HG02870 (cell line): ENCODE measurements at regions not wholly inside any gene's neighbourhood (a gene's known extent, or its start where the extent isn't known, plus 50 kb on each side); places are given as distances from the start of the nearest gene placed in this dataset.
"Not testable (repeated sequence)": the region's sequence is repeated elsewhere in the genome, so short reads cannot be mapped to it uniquely, and the experiment has no call there.

Source experiments
- ATAC-seq: cut with Tn5 transposase; IDR thresholded peaks from one replicate; pipeline ENCODE4 v1.9.1; 2021; ENCODE audit warnings: mild to moderate bottlenecking, moderate library complexity; ENCODE audit not compliant: unreplicated experiment

DNA sequence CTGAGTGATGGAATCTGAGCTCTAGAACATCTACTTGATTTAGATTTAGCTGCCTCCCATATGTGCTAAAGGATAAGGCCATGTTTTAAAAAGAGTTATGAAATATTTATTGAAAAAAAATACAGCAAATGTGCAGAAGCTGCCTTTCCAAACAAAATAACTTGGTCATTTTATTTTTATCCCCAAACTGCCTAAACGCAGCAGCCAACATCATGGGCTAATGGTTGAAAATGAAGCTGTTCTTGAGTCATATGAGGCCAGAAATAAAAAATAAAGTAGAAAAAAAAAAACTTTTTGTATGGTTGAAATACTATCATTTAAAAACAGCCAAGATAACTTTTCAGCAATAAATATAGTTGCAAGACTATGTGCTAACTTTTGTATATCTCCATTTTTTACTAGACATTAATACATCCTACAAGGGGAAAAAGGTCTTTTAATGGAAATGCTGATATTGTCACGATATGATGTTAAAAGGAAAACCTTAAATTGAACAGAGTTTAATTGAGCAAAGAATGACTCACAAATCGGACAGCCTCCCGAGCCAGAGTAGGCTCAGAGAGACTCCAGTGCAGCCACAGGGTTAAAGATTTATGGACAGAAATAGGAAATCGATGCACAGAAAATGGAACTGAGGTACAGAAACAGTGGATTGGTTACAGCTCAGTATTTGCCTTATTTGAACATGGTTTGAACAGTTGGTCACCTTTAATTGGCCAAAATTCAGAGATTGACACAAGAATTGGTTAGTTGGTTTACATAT lies 305.8 kb downstream of the MDFIC start:
- ATAC-seq: no peak

DNA sequence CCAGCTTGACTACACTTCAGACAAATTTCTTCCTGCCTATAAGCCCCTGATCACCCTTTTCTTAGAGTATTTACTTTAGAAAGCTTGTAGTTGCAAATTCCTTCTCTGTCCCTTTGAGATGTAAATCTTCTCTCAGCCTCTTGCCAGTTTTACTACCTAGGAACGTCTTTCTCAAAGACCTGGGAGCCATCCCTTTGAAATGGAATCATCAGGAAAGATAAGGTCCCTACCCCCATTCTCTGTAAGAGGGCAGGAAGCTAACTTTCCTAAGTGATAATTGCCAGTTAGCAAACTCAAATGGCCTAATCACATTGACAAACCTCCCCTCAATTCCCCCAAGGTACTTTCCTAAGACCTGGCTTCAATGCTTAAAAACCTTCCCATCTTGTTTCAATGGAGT lies 304.5 kb downstream of the MDFIC start:
- ATAC-seq: no peak

DNA sequence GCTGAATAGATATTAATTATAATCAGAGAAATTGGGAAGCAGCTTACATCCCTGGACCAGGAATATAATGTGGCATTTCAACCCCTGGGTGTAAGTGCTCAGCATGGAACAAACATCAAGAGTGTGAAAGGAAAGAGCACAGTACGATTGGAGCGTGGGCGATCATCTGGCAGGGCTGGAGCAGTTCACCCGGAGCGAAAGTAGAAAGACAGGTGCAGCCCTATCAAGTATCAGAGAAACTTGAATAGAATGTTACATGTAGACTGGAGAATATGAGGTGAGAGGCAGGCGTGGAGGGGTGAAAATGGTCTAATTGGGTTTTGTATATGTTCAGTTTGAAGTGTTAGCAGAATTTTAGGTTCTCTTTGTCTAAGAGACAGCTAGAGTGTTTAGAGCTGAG lies 303.0 kb downstream of the MDFIC start:
- ATAC-seq: no peak

DNA sequence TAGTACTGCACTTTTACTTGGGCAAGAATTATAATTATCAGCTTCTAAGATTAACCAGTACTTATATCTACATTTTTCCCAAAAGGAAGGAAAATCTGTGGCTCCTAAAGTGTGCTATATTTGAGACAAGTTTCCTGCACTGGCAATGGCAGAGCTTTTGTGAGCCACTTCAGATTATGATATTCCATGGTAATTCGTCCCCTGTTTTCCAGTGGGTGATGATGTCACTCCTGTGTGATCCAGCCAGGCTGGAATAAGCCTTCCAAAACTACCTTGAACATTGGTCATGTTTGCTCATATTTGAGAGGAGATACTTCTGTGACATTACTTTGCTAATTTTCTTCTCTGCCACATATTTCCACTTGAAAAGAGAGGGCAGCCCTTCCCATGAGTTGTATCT lies 302.1 kb downstream of the MDFIC start:
- ATAC-seq: no peak

DNA sequence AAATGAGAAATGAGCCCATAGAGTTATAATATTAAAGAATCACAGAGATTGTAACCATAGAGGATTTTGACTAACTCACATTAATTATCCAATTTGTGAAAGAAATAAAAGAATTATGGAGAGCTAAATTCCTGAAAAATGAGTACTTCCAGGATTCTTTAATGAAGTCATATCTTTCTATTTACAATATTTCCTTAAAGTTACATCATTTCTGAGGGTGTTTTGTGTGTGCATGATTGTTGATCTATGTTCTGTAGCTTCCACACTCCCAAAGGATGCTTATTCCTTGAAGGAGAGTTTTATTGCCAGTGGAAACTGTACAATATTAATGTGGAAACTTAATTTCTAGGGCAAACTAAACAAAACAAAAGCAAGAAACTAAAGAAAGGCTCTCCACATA lies 299.6 kb downstream of the MDFIC start:
- ATAC-seq: no peak

DNA sequence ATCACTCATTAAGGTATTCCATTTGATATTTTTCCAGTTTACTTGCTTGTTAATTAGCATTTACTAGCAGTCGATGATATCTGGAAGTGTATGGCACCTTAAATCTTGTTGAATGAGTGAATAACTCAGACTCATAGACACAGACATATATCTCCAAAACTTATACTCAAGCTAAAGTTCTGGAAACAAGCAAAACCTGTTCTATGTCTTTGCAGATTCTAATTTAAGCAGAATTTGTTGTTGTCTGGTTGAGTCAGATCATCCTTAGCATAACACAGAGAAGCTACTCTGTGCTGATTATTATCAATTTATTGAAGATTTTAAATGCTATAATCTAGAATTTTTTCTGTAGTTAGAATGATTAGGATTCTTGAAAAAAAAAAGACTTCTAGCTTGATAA lies 296.2 kb downstream of the MDFIC start:
- no peak for ATAC-seq

DNA sequence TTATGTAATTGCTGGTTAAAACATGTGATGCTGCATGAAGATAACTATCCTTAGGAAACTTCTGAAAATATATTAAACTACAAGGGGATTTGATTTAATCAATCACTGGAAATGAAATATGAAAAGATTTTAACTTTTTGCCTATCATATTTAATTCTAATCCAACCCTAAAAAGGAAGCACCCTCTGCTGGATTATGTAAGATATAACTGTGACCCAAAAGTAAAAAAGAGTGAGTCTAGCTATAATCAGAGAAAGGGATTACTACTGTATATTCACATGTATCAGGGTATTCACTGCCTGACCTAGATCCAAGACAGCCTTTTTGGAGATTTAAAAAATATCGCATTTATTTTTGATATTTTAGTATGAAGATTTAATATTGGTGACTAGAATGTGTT lies 295.5 kb downstream of the MDFIC start:
- peak; percentile 45 for ATAC-seq

DNA sequence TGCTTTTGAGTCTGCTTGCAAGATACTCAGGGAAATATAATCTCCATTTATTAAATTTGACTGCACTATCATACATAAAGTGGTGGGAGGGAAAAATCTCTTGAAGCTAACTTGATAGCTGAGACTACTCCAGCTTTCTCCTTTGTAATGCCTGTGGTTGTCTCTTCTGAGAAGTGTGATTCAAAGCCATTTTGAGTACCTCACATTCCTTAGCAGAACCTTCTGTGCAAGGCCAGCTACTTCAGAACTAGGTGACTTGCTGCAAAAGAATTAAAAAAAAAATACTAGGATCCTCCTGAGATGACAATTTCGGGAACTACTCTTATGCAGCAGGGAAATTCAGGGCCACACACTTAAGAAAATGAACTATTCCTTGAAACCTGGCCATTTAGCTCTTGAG lies 294.8 kb downstream of the MDFIC start:
- ATAC-seq: no peak

DNA sequence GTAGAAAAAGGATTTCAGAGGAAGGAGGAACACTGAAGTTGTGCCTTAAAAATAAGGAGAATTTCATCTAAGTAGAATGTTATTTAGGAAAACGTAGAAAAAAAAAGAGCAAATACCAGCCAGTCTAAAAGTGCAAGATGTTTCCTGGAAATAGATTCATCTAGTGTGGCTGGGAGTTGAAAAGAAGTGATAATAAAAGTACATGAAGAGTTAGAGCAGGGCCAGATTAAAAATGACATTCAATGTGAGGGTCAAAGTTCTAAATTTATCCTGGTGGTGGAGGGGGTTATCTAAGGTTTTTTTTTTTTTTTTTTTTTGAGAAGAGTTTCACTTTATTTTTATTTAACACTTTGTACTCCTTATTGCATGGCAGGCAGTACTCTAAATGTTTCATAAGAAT lies 289.3 kb downstream of the MDFIC start:
- ATAC-seq: no peak

DNA sequence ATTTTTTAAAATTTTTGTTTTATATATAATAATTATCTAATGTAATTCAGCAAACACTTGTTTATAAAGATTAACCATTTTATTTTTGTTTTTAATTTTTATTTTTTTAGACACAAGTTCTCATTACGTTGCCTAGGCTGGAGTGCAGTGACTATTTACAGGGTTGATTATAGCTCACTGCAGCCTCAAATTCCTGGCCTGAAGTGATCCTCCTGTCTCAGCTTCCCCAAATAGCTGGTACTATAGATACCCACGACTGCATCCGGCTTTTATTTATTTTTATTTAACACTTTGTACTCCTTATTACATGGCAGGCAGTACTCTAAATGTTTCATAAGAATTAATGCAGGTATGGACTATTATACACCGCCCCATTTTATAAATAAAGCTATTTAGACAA lies 288.7 kb downstream of the MDFIC start:
- no peak for ATAC-seq

DNA sequence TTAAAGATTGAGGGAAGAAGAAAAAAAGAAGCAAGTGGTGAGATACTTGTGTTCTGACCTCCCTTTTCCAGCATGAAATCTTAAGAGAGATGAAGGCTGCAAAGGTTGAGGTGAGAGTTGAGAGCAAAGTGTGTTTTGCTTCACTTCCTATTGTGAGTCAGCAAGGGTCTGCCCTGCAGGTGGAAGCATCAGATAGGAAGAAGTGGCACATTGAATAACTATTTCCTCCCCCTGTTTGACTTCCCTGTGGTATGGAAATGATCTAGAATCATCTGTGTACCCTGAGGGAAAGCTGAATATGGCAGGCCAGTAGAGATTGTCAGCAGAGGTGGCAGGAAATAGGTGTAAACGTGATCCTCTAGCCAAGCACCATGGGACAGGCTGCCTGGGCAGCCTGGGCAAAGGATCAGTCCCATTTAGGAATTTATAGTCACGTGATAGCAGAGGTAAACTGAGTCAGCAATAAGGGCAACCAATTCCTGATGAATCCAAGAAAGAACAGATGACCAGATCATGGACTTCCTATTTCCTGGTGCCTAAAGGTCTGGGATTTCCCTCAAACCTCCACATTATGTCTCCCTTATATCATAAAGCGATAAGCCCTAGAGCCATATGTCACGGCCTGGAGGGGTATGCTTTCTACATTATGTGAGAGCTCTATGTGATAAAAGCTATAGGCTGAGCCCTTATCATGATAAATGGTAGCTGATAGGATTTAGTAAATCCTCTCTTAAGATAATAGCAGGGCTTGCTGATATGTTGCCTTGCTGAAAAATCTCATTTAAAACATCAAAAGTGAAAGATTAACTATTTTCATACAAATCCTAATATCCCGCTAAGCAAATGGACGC lies 287.0 kb downstream of the MDFIC start:
- no peak for ATAC-seq

DNA sequence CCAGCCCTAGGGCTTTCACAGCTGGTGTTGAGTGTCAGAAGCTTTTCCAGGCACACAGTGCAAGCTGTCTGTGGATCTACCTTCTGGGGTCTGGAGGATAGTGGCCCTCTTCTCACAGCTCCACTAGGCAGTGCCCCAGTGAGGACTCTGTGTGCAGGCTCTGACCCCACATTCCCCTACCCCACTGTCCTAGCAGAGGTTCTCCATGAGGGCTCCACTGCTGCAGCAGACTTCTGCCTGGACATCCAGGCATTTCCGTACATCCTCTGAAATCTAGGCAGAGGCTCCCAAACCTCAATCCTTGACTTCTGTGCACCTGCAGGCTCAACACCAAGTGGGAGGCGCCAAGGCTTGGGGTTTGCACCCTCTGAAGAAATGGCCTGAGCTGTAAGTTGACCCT lies 284.5 kb downstream of the MDFIC start:
- not testable (repeated sequence) for ATAC-seq

DNA sequence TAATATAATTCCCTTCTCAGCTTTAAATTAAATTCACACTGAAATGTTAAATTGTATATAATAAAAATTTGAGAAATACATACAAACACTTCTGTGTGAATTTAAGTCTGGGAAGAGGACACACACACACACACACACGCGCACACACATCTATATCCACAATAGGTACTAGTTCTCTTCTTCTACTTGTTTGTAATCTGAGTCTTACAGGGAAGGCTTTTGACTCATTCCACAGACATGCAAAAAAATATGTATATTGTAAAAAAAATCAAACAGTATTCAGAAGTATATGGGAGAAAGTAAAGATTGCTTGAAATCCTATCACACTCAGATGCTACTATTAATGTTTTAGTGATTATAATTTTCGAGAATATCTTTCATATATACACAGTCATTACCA lies 276.2 kb downstream of the MDFIC start:
- ATAC-seq: no peak

DNA sequence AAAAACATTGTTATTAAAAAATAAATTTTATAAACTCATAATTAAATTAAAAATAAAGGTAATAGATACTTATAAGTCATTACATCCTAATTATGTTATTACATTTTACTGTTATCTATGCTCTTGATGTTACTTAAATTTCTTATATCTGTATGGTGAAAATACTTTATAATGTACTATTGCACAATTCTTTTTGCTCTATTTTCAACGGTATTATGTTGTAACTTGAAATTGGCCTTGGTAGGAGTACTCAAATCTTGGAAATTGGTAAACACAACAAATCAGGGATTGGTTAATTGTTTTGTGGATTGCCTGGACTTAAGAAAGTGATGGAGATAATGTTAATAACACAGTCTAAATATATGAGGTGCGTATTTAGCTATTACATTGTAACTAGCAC lies 273.3 kb downstream of the MDFIC start:
- no peak for ATAC-seq

DNA sequence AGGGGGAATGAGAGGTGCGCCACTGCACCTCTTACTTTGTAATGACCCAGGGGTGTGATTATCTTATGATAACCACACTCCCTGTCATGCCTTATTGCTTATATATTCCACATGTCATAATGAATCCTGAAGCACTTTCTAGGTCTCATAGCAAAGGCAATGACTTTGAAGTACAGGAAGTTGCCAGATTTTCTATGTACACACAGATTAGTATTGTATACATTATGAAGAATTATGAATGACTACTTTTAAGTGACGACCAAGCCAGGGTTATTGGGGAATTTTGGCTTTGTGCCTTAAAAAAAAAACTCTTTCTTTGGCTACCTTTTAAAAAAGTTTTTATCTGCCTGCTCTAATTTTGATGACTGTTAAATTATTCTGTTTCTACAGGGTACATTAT lies 269.6 kb downstream of the MDFIC start:
- ATAC-seq: no peak

DNA sequence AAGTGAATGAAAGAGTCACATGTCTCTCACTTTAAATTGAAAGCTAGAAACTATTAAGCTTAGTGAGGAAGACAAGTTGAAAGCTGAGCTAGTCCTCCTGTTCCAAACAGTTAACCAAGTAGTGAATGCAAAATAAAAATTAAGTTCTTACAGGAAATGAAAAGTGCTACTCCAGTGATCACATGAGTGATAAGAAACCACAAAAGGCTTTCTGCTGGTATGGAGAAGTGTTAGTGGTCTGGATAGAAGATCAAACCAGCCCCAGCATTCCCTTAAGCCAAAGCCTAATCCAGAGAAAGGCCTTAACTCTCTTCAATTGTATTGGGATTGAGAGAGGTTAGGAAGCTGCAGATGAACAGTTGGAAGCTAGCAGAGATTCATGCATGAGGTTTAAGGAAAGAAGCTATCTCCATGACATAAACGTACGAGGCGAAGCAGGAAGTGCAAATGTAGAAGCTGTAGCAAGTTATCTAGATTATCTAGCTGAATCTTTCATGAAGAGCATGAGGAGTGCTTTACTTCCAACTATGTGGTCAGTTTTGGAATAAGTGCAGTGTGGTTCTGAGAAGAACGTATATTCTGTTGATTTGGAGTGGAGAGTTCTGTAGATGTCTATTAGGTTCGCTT lies 261.6 kb downstream of the MDFIC start:
- no peak for ATAC-seq

DNA sequence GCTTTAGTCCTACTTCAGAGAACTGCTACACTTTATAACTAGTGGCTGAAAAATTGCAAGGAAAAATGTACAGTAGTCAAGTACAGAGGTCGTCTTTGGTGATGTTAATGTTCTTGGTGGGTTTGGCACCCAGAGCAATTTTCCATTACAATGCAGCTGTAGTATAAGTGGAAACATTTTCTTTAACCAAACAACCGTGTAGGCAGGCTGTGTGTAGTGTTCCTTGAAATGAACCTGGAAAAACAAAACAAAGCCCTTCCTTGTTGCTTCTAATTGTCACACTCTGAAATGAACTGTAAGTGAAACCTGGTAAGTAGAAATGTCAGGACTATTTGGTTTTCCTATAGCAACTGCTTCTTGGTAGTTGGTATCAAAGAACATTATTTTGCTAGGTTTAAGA lies 256.9 kb downstream of the MDFIC start:
- no peak for ATAC-seq

DNA sequence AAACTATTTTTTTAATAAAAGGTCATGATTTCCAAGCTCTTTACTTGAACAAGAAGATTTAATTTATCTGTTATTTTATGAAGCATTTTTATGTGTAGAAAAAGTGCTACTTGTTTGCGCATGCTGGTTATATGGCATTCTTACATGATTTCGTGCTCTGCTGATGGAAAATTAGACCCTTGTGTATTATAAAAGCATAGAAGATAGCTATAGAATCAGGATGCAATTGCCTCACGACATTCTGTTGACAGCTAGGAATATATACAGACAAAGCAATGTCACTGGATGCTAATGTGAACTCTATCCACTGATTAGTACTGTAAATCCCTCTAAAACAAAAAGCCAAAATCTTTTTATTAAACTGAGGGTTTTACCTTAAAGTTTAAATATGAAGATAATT lies 255.9 kb downstream of the MDFIC start:
- ATAC-seq: no peak

DNA sequence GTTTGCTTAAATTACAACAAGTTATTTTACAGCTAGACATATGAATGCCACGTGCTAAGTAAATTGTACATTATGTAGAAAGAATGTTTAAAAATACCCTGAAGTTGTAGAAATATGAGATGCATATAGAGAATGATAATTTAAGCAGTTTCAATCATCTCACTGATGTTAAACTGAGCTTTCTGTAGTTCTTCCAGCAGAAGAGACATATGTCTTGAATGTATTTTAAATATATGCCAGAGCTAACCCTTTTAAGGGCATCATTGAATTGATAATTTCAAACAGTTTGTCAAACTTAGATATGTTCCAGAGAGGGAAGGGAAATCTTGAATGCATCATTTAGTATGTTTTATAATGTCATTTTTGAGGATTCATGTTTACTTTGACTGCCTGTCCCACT lies 255.2 kb downstream of the MDFIC start:
- ATAC-seq: no peak

DNA sequence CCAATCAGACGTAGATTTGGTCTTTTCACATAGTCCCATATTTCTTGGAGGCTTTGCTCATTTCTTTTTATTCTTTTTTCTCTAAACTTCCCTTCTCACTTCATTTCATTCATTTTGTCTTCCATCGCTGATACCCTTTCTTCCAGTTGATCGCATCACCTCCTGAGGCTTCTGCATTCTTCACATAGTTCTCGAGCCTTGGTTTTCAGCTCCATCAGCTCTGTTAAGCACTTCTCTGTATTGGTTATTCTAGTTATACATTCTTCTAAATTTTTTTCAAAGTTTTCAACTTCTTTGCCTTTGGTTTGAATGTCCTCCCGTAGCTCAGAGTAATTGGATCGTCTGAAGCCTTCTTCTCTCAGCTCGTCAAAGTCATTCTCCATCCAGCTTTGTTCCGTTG lies 250.5 kb downstream of the MDFIC start:
- ATAC-seq: not testable (repeated sequence)

DNA sequence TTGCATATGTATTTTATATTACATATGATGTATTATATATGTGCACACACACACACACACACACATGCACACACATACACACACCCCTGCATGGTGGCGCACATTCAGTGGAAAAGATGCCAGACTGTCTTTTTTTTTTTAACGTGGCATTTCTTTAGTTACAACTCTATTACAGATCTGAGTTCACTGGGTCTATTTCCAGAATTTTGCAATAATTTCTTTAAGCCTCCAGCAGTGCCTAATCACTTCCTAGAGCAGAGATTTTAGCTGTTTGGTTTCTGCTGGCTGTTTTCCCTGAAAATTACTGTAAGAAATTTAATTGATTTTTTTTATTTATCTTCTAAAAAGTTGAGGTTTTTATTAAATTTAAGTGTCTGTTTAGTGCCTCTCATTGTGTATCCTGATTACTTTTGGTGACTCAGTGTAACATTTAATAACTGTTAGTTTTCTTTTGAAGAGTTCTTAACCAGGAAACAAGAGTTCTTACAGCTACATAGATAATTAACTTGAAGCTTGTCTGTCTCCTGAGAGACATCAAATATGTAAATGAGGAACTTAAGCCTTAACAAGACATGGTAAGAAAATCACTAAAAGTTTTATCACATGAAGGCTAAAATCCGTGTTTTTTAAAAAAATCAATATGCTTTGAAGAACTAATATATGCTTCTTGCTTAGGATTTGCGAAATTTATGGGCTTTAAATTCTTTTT lies 232.0 kb downstream of the MDFIC start:
- no peak for ATAC-seq
